Muscle layer of duodenum (tissue), 2 donors: ENCODE measurements at regions not wholly inside any gene's neighbourhood (a gene's known extent, or its start where the extent isn't known, plus 50 kb on each side); places are given as distances from the start of the nearest gene placed in this dataset.
A peak's percentile ranks its signal among the peaks of the same experiment; 100 is the strongest.
"Not testable (repeated sequence)": the region's sequence is repeated elsewhere in the genome, so short reads cannot be mapped to it uniquely, and the experiment has no call there.

ENCODE experiments used
- H3K27ac ChIP-seq: one replicate; pipeline ENCODE4 v1.7.0; 2013; ENCODE audit warnings: mild to moderate bottlenecking, low read length
- H3K27me3 ChIP-seq: one replicate; pipeline ENCODE4 v1.7.0; 2013; ENCODE audit warnings: low read depth, mild to moderate bottlenecking, control low read depth, low read length
- H3K36me3 ChIP-seq, 2 donors: one replicate each; pipeline ENCODE4 v1.7.0; 2013; ENCODE audit warnings: low read length in 2 of 2, control low read depth in 1 of 2, mild to moderate bottlenecking in 1 of 2; ENCODE audit not compliant: insufficient read depth in 2 of 2, control insufficient read depth in 1 of 2
- H3K4me1 ChIP-seq, 2 donors: one replicate each; pipeline ENCODE4 v1.7.0; 2013; ENCODE audit warnings: low read length in 2 of 2, mild to moderate bottlenecking in 2 of 2, control low read depth in 1 of 2, moderate library complexity in 1 of 2; ENCODE audit not compliant: insufficient read depth in 2 of 2, control insufficient read depth in 1 of 2
- H3K4me3 ChIP-seq, 2 donors: one replicate each; pipeline ENCODE4 v1.7.0; 2013; ENCODE audit warnings: low read length in 2 of 2, low read depth in 1 of 2, mild to moderate bottlenecking in 1 of 2
- H3K9me3 ChIP-seq, 2 donors: one replicate each; pipeline ENCODE4 v1.7.0; 2013; ENCODE audit warnings: low read length in 2 of 2, control low read depth in 1 of 2, mild to moderate bottlenecking in 1 of 2; ENCODE audit not compliant: control insufficient read depth in 1 of 2
- donor health status: healthy.

- no peak overlapping the region for H3K4me3 ChIP-seq
- no peaks in the 10 kb centered on the region for H3K4me1 ChIP-seq
- no peaks in the 10 kb centered on the region for H3K27me3 ChIP-seq
- no peaks in the 10 kb centered on the region for H3K36me3 ChIP-seq
- H3K9me3 ChIP-seq = peaks cover 0 to 2% of the 10 kb centered on the region in 2 donors
- H3K27ac ChIP-seq = no peak overlapping the region
These were observed 412.8 kb upstream of the PIK3R1 start for GRCh38 chr5:67802766-67803165.

- no peak overlapping the region for H3K27ac ChIP-seq
- H3K36me3 ChIP-seq = no peaks in the 10 kb centered on the region
- H3K27me3 ChIP-seq = no peaks in the 10 kb centered on the region
- H3K4me3 ChIP-seq = no peak overlapping the region
- H3K4me1 ChIP-seq = no peaks in the 10 kb centered on the region
- peaks cover 0 to 2% of the 10 kb centered on the region in 2 donors for H3K9me3 ChIP-seq
These were observed 415.8 kb upstream of the PIK3R1 start for GRCh38 chr5:67799732-67800234.

GRCh38 chr5:67798470-67798869, 417.1 kb upstream of the PIK3R1 start:
- H3K27me3 ChIP-seq, H3K9me3 ChIP-seq, H3K4me1 ChIP-seq, H3K4me3 ChIP-seq, H3K27ac ChIP-seq, H3K36me3 ChIP-seq: not testable (repeated sequence)

GRCh38 chr5:67795781-67796477, 419.6 kb upstream of the PIK3R1 start:
- Histone ChIP-seq H3K4me1 (peaks cover 0 to 6% of the 10 kb centered on the region in 2 donors), H3K9me3 (no peaks in the 10 kb centered on the region), H3K27ac (no peak overlapping the region), H3K27me3 (no peaks in the 10 kb centered on the region), H3K4me3 (no peak overlapping the region), H3K36me3 (no peaks in the 10 kb centered on the region)

- Histone ChIP-seq H3K36me3 (no peaks in the 10 kb centered on the region), H3K27me3 (no peaks in the 10 kb centered on the region), H3K4me3 (no peak overlapping the region), H3K4me1 (peaks cover 0 to 6% of the 10 kb centered on the region in 2 donors), H3K27ac (no peak overlapping the region), H3K9me3 (no peaks in the 10 kb centered on the region)
These were observed 421.6 kb upstream of the PIK3R1 start for GRCh38 chr5:67793966-67794365.

GRCh38 chr5:67793418-67793817, 422.1 kb upstream of the PIK3R1 start:
- no peaks in the 10 kb centered on the region for H3K9me3 ChIP-seq
- H3K4me3 ChIP-seq = no peak overlapping the region
- H3K4me1 ChIP-seq = peaks cover 0 to 6% of the 10 kb centered on the region in 2 donors
- no peaks in the 10 kb centered on the region for H3K27me3 ChIP-seq
- H3K36me3 ChIP-seq = no peaks in the 10 kb centered on the region
- H3K27ac ChIP-seq = no peak overlapping the region

GRCh38 chr5:67792891-67793290, 422.7 kb upstream of the PIK3R1 start:
- Histone ChIP-seq H3K27me3 (no peaks in the 10 kb centered on the region), H3K27ac (no peak overlapping the region), H3K9me3 (no peaks in the 10 kb centered on the region), H3K4me3 (no peak overlapping the region), H3K36me3 (no peaks in the 10 kb centered on the region), H3K4me1 (peaks cover 0 to 6% of the 10 kb centered on the region in 2 donors)

GRCh38 chr5:67790390-67790789, 425.2 kb upstream of the PIK3R1 start:
- Histone ChIP-seq H3K27me3 (no peaks in the 10 kb centered on the region), H3K4me3 (no peak overlapping the region), H3K4me1 (peaks cover 0 to 6% of the 10 kb centered on the region in 2 donors), H3K9me3 (no peaks in the 10 kb centered on the region), H3K27ac (no peak overlapping the region), H3K36me3 (no peaks in the 10 kb centered on the region)

- not testable (repeated sequence) for H3K27me3 ChIP-seq, H3K9me3 ChIP-seq, H3K4me3 ChIP-seq, H3K27ac ChIP-seq, H3K36me3 ChIP-seq, H3K4me1 ChIP-seq
These were observed 435.5 kb upstream of the PIK3R1 start for GRCh38 chr5:67779893-67780623.

- Histone ChIP-seq H3K4me3 (no peak overlapping the region), H3K4me1 (peaks cover 6 to 8% of the 10 kb centered on the region in 2 donors), H3K9me3 (no peaks in the 10 kb centered on the region), H3K36me3 (peaks cover 0 to 6% of the 10 kb centered on the region in 2 donors), H3K27me3 (no peaks in the 10 kb centered on the region), H3K27ac (no peak overlapping the region)
These were observed 440.8 kb upstream of the PIK3R1 start for GRCh38 chr5:67774786-67775185.

- no peaks in the 10 kb centered on the region for H3K27me3 ChIP-seq
- peaks cover 0 to 6% of the 10 kb centered on the region in 2 donors for H3K36me3 ChIP-seq
- H3K4me1 ChIP-seq = peaks cover 6 to 8% of the 10 kb centered on the region in 2 donors
- H3K4me3 ChIP-seq = no peak overlapping the region
- no peaks in the 10 kb centered on the region for H3K9me3 ChIP-seq
- peak overlapping the region; percentile 42 for H3K27ac ChIP-seq
These were observed 441.3 kb upstream of the PIK3R1 start for GRCh38 chr5:67774267-67774552.
